ENCODE measurements at regions not wholly inside any gene's neighbourhood (a gene's known extent, or its start where the extent isn't known, plus 50 kb on each side); places are given as distances from the start of the nearest gene placed in this dataset.
"Not testable (repeated sequence)": the region's sequence is repeated elsewhere in the genome, so short reads cannot be mapped to it uniquely, and the experiment has no call there.

DNA sequence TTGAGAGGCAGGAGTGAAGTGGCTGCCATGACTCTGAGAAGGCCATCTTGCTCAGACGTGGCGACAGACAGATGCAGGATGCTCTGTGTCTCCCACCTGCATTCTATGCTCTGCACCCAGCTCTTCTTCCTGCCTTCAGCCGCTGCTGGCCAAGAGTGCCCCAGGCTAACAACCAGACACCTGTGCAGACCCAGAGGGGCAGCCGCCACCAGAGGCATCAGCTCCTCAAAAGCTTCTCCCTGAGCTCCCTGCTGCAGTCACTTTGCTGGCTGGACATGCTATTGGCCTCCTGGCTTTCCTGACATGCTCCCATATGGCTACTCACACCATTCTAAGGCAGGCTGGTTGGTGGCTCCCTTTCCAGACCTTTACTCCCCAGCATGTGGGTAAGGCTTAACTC, 70.6 kb upstream of the GRB10 start:
- no peak for DNase-seq

DNA sequence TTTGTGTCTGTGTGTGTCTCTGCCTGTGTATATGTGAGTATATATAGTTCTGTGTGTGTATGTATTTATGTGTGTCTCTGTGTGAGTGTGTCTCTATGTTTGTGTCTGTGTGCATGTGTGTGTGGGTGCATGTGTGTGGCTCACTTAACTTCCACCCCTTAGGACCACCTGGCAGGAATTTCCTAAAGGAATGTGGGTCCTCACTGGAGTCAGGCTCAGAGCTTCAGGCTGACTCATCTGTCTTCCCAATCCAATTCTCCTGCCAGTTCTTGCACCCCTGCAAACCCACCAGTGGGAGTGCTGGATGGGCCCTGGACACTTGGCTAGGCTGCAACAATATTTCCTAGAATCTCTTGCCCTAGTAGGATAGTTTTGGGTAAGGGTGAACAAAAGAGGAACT, 70.2 kb upstream of the GRB10 start:
- DNase-seq = no peak

DNA sequence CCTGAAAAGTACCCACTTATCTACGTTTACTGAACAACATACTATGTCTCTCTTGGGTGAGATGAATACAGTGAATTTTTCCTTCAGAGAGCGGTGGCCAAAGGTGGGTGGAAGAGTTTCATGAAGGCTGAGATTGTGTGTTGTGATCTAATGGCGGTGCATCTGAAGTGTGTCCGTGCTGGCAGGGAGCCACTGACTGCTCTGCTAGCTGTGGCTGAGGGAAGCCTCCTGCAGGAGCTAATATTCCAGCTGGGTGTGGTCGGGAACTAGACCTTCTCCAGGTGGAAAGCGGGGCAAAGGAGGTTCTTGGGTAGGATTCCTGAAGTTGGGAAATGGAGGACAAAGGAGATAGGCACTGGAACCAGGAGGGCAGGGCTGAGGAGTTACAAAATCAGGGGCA, 69.2 kb upstream of the GRB10 start:
- DNase-seq = no peak

DNA sequence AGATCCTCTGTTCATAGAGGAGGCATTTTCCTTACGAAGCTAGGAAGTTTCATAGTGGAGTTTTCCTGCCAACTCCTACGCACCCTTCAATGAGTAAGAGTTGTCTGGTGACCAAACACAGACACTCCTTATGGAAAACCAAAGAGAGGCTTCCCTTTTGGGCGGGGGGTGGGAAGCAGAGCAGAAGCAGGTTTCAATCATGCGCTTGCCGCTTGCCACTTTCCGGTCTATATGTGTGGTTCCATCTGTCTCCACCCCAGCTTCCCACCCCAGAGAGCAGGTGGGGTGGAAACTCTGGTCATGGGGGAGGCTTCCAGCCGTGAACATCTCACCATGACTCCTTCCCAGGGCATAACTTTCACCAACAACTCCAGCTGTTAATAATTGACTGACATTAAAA, 68.8 kb upstream of the GRB10 start:
- no peak for DNase-seq

DNA sequence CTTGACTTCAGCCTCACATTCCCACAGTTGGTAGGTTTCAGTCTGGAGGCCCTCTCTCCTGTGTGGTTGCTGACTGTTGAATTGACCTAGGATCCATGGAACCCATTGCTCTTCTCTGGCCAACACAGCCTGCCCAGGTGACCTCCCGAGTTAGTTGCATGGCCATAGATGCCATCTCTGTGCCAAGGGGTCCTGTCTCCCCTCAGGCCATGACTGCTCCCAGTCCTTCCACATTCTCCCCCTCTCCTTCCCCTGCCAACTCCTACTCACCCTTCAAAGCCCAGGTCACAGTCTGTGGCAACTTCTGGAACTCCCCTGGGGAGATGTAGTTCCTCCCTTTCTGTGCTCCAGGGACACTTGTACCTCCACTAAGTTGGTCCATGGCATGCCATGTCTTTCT, 67.3 kb upstream of the GRB10 start:
- DNase-seq = no peak

DNA sequence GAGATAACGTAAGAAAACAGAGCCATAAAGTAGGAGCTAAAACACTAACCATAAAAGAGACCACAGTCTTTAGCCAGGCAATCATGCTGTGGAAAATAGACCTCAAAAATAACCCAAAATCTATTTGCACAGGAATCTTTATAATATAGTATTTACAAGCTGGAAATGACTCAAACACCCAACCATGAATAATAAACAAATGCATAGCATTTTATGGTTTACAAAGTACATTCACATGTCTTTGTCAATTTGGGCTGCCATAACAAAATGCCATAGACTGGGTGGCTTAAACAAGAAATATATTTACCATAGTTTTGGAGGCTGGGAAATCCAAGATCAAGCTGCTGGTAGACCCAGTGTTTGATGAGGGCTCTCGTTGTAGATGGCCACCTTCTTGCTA, 65.5 kb upstream of the GRB10 start:
- no peak for DNase-seq

DNA sequence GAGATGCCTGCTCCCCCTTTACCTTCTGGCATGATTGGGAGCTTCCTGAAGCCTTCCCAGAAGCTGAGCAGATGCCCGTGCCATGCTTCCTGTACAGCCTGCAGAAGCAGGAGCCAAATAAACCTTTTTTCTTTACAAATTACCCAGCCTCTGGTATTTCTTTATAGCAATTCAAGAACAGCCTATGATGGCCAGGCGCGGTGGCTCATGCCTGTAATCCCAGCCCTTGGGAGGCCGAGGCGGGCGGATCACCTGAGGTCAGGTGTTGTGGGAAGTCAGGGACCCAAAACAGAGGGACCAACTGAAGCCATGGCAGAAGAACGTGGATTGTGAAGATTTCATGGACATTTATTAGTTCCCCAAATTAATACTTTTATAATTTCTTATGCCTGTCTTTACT, 62.2 kb upstream of the GRB10 start:
- not testable (repeated sequence) for DNase-seq

DNA sequence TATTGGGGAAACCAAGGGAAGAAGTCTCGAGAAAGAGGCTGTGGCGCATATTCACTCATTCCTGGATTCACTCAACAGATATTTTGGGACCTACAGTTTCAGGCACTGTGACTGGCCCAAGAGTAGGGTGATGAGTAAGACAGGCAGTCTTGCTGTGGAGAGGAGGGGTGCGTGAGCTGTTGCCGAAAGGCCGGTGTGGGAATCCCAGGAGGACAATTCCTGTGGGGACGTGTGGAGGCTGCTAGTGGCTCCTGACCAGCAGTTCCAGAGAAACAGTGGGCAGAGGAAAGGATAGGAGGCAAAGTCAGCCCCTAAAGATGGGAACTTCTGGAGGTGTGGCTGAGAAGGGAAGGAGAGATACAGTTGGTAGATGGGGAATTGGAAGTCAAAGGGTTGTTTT, 59.3 kb upstream of the GRB10 start:
- DNase-seq = no peak

DNA sequence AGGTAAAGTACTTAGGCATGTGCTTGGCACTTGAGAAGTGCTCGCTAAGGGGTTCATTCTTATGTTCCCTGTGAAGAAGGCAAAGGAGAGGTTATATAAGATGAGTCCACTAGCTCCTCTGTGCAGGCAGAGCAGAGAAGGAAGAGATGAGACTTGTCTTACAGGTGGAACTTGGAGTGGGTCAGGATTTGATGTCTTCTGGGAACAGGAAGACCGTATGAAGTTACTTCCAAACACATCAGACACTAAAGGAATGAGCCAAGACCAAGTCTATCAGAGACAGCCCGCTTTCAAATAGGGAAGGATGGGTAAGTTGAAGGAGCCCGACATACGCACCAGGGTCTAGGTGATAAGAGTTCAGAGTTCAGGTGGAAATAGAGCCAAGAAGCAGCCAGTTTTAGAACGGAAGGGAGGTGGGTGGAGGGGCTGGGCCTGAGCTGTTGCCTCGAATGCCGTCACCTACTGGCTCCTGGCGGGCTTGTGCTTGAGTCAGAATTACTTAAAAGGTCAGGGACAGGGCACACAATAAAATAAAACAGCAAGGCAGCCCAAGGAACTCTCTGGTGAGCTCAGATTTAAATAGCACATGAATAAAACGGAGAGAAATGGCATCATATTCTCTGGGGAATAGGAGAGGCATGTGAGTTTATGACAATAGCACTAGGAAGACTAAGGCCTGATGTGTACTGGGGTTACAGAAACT, 56.1 kb upstream of the GRB10 start:
- no peak for DNase-seq

DNA sequence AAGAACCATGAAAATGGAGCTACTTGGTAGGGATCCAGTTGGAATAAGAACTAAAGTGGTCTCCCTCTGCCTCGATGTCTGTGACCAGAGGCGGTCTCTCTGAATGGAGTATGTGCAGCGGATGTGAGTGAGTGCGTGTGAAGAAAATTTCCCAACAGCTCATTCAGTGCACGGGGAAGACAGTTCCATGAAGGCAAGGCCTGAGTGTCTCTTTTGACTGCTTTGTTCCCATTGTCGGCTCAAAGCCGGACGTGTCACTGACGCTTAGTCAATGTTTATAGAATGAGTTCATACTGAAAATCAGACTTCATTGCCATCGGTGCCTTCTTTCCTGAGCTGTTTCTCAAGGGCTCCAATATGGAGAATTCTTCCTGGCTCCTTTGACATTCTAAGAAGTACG, 55.3 kb upstream of the GRB10 start:
- DNase-seq = no peak

DNA sequence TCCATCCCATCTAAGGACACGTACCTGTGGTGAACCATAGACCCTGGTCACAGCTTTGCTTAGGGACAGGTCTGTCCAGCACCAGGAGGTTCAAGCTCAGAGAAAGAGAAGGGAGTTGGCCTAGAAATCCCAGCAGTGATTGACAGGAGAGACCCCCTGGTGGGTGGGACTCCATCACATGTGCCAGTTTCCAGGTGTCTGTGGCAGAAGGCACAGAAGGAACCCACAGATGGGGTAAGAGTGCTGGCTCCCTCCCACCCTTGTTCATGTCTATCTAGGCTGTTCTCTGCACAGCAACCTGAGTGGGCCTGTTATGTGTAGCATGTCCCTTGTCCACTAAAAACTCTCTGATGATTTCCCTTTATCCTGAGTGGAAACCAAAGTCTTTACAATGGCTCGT, 54.0 kb upstream of the GRB10 start:
- DNase-seq = no peak

DNA sequence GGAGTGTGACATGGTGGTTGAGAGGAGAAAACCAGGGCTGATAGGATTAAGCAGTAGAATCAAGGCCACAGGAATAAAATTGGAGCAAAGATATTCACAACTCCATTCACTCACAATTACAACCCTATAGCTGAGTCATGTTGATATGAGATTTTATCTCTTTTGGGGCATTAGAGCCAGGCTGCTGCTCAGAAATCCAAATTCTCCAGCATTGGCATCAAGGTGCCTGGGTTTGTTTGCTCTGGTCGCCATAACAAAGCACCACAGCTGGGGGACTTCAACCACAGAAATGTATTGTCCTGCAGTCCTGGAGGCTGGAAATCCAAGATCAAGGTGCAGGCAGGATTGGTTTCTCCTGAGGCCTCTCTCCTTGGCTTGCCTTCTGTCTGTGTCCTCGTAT, 52.5 kb upstream of the GRB10 start:
- DNase-seq = no peak

DNA sequence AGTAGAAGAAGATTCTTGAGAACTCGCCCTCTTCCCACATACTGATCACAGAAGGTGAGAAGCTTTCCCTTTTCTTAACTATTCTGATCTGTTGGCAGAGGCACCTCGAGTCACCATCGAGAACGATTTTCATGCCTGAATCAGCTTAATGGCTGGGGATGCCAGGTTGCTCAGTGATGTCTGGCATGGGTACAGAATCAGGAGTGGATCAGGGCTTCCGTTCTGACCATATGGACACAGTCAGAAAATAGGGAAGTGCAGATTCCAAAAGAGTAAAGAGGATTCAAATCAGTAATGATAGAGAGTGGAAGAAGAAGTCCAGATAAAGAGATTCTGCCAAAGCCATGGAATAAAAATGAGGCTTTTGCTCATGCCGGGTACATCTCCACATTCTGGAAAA, 52.0 kb upstream of the GRB10 start:
- no peak for DNase-seq

DNA sequence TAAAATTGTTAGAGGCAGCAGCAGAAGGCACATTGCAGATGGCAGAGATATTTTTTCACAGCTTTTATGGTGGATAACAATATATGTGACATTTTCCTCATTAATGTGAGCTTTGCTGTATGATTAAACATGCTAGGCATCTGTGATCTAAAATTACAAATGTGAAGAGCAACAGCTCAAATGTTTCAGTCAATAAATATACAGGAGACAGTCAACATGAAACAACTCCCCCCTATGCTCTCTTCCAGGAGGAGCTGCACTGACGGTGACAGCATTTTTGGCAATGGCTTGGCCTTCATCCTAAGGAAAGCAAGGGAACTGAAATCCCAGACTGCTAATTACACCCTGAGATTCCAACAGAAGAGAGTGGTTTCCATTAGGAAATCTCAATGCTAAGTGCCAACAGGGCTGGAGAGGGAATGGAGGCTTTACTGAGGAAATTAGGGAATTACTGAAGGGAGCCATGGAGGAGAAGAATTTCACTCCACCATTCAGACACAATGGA, 51.4 kb upstream of the GRB10 start:
- no peak for DNase-seq

DNA sequence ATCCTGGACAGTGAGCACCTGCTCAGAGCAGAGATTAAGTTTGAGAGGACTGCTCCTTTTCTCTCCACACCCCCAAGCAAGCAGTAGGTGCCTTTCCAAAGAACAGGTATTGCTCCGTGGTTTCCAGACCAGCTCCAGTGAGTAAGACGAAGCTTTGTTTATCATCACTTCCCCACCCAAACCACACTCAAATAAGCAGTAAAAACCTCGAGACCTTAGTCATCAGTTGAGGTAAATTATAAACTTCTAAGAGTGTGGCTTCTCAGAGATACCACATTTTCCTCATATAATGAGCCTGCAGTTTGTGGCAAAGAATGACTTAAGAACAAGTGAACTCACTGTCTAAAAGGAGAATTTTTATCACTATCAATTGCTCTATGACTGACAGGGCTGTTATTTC, 50.0 kb upstream of the GRB10 start:
- DNase-seq = peak in 1 of 2 donors; percentile 5
